ES-I3 (cell line): ENCODE measurements at regions not wholly inside any gene's neighbourhood (a gene's known extent, or its start where the extent isn't known, plus 50 kb on each side); places are given as distances from the start of the nearest gene placed in this dataset.

ENCODE experiments used
- H3K36me3 ChIP-seq: 2 replicates; pipeline ENCODE4 v1.6.1; 2013; ENCODE audit warnings: mild to moderate bottlenecking, low read length, control low read depth, moderate library complexity; ENCODE audit not compliant: insufficient read depth
- H3K4me1 ChIP-seq: 2 replicates; pipeline ENCODE4 v1.6.1; 2013; ENCODE audit warnings: mild to moderate bottlenecking, control low read depth, low read length; ENCODE audit not compliant: insufficient read depth
- H3K9ac ChIP-seq: 2 replicates; pipeline ENCODE4 v1.6.1; 2013; ENCODE audit warnings: low read depth, mild to moderate bottlenecking, low read length, moderate library complexity
- H3K9me3 ChIP-seq: 2 replicates; pipeline ENCODE4 v1.6.1; 2013; ENCODE audit warnings: mild to moderate bottlenecking, low read length, moderate library complexity; ENCODE audit not compliant: control insufficient read depth, insufficient read depth

DNA sequence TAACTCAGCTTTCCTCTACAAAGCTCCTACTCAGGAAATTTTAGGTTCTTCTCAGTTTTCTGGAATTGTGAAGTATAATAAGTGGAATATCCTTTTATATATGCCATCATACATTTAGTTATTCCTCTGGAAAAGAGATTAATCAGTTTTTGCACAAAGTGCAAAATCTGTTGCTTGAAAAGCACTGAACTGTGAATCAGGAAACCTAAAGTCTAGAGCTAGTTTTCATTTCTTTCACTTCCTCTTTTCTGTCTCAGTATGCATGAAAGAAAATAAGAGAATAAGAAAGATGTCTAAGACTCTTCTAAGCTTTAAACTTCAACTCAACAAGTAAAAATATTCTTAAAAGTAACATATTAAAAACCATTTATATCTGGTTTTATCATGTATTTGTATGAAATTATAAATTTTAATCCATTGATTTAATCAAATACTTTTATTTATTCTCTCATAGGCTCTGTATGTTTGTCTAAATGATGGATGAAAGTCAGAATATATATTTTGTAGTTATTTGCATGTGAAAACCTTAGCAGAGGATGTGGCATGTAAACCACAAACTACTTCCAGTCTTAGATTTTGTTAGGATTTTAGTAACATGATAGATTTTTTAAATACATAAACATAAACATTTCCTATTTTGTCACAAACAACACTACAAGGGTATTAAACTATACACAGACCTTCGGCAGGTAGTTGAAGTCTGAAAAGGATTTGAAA, 1073.0 kb downstream of the XPNPEP1 start:
- Histone ChIP-seq H3K4me1 (no peaks in the 10 kb centered on the region), H3K9me3 (no peaks in the 10 kb centered on the region), H3K9ac (no peak overlapping the region), H3K36me3 (no peaks in the 10 kb centered on the region)

DNA sequence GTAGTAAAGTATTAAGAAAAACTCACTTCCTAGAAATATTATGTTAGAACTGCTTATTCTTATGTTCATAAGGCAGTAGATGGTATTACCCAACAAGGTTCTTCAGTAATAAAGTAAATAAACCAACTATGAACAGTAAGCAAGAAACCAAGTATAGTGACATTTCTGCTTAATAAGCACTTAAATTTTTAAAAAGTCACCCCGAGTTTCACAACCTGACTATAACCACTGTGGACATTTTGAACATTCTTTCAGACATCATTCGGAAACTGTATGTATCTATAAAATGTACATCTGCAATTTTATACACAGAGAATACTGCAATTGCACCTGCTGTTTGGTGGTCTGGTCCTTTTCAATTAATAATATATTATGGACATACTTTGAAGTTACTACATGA, 1073.6 kb downstream of the XPNPEP1 start:
- Histone ChIP-seq H3K4me1 (no peaks in the 10 kb centered on the region), H3K9me3 (no peaks in the 10 kb centered on the region), H3K36me3 (no peaks in the 10 kb centered on the region), H3K9ac (no peak overlapping the region)

DNA sequence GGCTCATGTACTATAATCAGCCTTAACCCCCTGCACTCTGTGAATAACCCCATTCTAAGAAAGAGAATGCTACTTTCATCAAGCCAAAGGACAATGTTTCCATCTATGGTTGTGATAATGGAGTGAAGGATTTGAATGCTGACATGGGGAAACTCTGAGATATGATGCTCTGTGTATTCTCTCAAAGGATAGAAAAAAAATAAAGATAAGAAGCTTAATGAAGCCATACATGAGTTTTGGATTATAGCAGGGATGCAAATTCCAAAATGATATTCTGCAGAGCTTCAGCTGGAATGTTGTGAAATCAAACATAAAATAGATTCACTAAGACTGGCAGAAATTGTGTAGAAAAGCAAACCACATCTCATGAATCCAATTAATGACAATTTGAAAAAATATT, 1074.1 kb downstream of the XPNPEP1 start:
- Histone ChIP-seq H3K9me3 (no peaks in the 10 kb centered on the region), H3K4me1 (no peaks in the 10 kb centered on the region), H3K9ac (no peak overlapping the region), H3K36me3 (no peaks in the 10 kb centered on the region)

DNA sequence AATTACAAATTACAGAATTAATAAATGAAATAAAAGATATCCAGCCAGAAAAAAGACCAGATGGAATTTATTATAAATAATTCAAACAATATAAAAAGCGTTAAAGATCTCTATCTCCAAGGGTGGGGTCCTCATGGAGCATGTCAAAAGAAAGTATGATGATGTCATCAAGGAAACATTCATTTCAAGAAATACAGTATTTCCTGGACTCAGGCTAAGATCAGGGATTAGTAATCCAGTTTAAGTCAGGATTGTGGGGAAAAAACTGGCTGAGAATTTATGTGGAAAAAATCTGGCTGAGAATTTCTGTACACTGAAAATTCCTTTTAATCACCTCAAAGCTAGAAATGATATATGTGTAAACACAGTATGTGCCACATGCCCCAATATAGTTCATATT, 1075.3 kb downstream of the XPNPEP1 start:
- Histone ChIP-seq H3K4me1 (no peaks in the 10 kb centered on the region), H3K36me3 (no peaks in the 10 kb centered on the region), H3K9me3 (no peaks in the 10 kb centered on the region), H3K9ac (no peak overlapping the region)

DNA sequence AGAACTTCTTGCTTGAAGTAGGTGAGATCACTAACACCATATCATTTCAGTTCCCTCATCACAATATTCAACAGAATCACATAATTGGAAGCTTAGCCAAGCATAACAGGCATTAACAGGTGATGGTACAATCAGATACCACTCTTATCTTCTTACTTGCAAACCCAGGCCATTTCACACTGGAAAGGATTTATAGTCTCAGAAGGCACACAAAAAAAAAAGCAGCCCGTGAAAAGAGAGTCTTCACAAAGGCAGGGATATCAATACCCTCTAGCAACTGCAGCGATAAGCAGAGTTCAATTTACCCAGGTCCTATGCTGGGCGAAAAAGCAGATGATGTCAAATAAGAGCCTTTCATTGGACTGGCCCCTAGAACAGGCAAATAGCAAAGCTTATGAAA, 1082.4 kb downstream of the XPNPEP1 start:
- H3K4me1 ChIP-seq = no peaks in the 10 kb centered on the region
- no peaks in the 10 kb centered on the region for H3K9me3 ChIP-seq
- H3K36me3 ChIP-seq = no peaks in the 10 kb centered on the region

GRCh38 chr10:108836362-108836761, 1086.9 kb downstream of the XPNPEP1 start:
- Histone ChIP-seq H3K36me3 (no peaks in the 10 kb centered on the region), H3K9ac (no peak overlapping the region), H3K9me3 (no peaks in the 10 kb centered on the region), H3K4me1 (no peaks in the 10 kb centered on the region)

More for the DNA sequence above, 1082.4 kb downstream of the XPNPEP1 start:
- H3K9ac ChIP-seq = no peak overlapping the region

GRCh38 chr10:108822026-108822425, 1101.3 kb downstream of the XPNPEP1 start:
- H3K36me3 ChIP-seq = no peaks in the 10 kb centered on the region
- H3K9ac ChIP-seq = no peak overlapping the region
- H3K4me1 ChIP-seq = no peaks in the 10 kb centered on the region
- H3K9me3 ChIP-seq = no peaks in the 10 kb centered on the region

GRCh38 chr10:108819302-108819701, 1104.0 kb downstream of the XPNPEP1 start:
- Histone ChIP-seq H3K9ac (no peak overlapping the region), H3K4me1 (no peaks in the 10 kb centered on the region), H3K36me3 (no peaks in the 10 kb centered on the region), H3K9me3 (no peaks in the 10 kb centered on the region)

DNA sequence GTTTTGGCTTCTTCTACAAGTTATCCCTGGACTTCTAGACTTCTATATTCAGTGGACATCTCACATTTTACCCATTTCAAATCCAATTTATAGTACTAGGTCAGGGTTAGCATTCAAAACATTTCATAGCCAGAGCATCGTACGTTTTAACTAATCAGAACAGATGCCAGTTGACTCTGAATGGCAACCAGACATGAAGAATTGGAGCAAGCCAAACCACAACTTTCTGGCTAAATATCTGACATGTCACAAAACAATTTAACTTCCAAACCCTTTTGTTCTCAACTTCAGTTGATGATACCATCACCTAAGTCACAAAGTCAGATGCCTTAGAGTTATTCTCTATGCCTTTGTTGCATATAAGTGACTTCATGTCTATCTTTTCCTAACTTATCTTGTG, 1105.7 kb downstream of the XPNPEP1 start:
- Histone ChIP-seq H3K9me3 (no peaks in the 10 kb centered on the region), H3K4me1 (no peaks in the 10 kb centered on the region), H3K36me3 (no peaks in the 10 kb centered on the region), H3K9ac (no peak overlapping the region)

DNA sequence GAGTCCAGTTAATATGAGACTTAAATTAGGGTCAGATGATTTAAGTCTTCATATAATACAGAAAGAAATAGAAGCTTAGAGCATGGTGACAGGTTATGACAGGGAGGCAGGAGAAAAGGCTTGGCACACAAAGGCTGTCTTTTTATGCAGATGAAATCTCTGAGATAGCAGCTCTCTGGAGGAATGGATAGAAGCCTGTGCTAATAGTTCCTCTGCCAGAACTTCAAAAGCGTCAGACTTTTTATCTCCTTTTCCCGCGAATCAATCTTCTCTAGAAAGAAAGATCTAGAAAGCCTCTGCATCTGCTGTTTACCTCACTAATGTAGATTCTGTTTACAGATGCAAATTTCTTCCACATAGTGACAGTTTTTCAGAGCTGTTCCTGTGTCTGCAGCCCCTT, 1106.2 kb downstream of the XPNPEP1 start:
- Histone ChIP-seq H3K4me1 (no peaks in the 10 kb centered on the region), H3K9ac (no peak overlapping the region), H3K36me3 (no peaks in the 10 kb centered on the region), H3K9me3 (no peaks in the 10 kb centered on the region)

DNA sequence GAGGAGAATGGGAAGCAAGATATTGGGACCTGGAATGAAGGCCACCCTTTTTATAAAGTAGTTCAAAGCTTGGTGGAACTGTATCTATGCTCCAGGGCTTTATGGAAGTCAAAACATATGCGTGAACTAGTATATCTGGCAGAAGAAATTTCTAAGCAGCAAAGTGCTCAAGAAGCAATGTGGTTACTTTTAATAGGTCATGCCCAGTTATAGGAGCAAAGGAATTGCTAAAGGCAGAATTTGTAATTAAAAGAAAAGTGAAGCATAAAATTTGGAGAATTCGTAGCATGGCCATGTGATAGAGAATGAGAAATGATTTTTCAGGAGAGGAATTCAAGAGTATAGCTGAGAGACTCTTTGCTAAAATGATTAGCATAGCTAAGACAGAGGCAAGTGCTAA, 1110.4 kb downstream of the XPNPEP1 start:
- no peaks in the 10 kb centered on the region for H3K9me3 ChIP-seq
- H3K9ac ChIP-seq = no peak overlapping the region
- no peaks in the 10 kb centered on the region for H3K4me1 ChIP-seq
- no peaks in the 10 kb centered on the region for H3K36me3 ChIP-seq

DNA sequence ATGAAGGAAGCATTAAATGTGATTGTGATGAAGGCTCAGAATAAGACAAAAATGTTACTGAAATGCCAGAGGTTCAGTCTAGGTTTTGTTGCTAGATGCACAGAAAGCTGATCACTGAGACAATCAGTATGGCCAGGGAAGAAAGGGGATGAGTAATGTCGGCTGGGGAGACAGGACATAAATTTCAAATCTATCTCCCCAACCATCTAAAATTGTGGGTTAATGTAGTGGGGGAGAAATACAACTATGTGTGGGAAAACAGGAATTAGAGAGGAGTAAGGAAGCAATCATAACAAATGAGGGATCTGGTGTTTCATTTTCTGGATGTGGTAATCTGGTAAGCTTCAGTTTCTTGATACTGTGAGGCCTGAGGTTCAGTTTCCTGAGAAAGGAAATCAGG, 1111.0 kb downstream of the XPNPEP1 start:
- no peaks in the 10 kb centered on the region for H3K36me3 ChIP-seq
- no peak overlapping the region for H3K9ac ChIP-seq
- H3K9me3 ChIP-seq = no peaks in the 10 kb centered on the region
- no peaks in the 10 kb centered on the region for H3K4me1 ChIP-seq

DNA sequence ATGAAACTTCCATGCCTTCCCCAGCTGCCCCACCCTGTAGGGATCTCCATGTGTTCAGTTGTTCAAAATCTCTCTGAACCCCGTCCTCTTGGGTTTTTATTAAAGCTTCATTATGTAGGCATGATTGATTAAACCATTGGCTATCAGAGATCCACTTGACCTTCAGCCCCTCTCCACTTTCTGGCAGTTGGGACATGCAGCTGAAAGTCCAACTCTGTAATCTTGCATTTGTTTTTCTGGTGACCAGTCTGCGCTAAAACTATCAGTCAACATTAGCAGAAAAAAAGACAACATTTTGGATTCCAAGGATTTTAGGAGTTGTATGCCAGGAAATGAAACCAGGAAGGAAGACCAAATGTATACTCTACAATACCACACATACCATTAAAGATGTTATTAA, 1115.1 kb downstream of the XPNPEP1 start:
- H3K4me1 ChIP-seq = no peaks in the 10 kb centered on the region
- no peaks in the 10 kb centered on the region for H3K9me3 ChIP-seq
- H3K36me3 ChIP-seq = no peaks in the 10 kb centered on the region
- H3K9ac ChIP-seq = no peak overlapping the region

- H3K9me3 ChIP-seq = no peaks in the 10 kb centered on the region
- H3K36me3 ChIP-seq = no peaks in the 10 kb centered on the region
- no peak overlapping the region for H3K9ac ChIP-seq
- no peaks in the 10 kb centered on the region for H3K4me1 ChIP-seq
Measured at GRCh38 chr10:108801775-108802517, 1121.4 kb downstream of the XPNPEP1 start.

GRCh38 chr10:108801220-108801619, 1122.1 kb downstream of the XPNPEP1 start:
- no peak overlapping the region for H3K9ac ChIP-seq
- no peaks in the 10 kb centered on the region for H3K9me3 ChIP-seq
- H3K36me3 ChIP-seq = no peaks in the 10 kb centered on the region
- no peaks in the 10 kb centered on the region for H3K4me1 ChIP-seq
